Suprapubic skin (tissue), 4 donors: ENCODE measurements at regions not wholly inside any gene's neighbourhood (a gene's known extent, or its start where the extent isn't known, plus 50 kb on each side); places are given as distances from the start of the nearest gene placed in this dataset.

Experiments used
- DNase-seq, 2 donors: peaks; one replicate each; pipeline ENCODE4 v3.0.0-alpha.2; 2019; ENCODE audit warnings: low spot score in 2 of 2
- H3K27ac ChIP-seq: fragments of 200-600 bp; sonication (generic); one replicate; pipeline ENCODE4 v1.5.1; 2019
- H3K27me3 ChIP-seq: fragments of 200-600 bp; sonication (generic); one replicate; pipeline ENCODE4 v1.5.1; 2019
- H3K36me3 ChIP-seq: fragments of 200-600 bp; sonication (generic); one replicate; pipeline ENCODE4 v1.5.1; 2019
- H3K4me1 ChIP-seq: fragments of 200-600 bp; sonication (generic); one replicate; pipeline ENCODE4 v1.5.1; 2019
- H3K4me3 ChIP-seq: fragments of 200-600 bp; sonication (generic); one replicate; pipeline ENCODE4 v1.5.1; 2019; ENCODE audit warnings: mild to moderate bottlenecking
- H3K9me3 ChIP-seq: fragments of 200-600 bp; sonication (generic); one replicate; pipeline ENCODE4 v1.5.1; 2019
- EP300 ChIP-seq: sonication (generic); formaldehyde crosslinking; IDR thresholded peaks from one replicate; pipeline ENCODE4 v1.6.1; 2017; ENCODE audit warnings: antibody characterized with exemption
- POLR2A ChIP-seq, 2 donors: fragments of 450-650 bp; IDR thresholded peaks; one replicate each; pipeline ENCODE4 v1.6.1; 2017; ENCODE audit warnings: antibody characterized with exemption in 2 of 2, mild to moderate bottlenecking in 2 of 2, moderate library complexity in 2 of 2
- POLR2AphosphoS5 ChIP-seq, 3 donors: sonication (generic); formaldehyde crosslinking; IDR thresholded peaks; one replicate each; pipeline ENCODE4 v1.6.1; 2017; ENCODE audit warnings: antibody characterized with exemption in 3 of 3
- WGBS: methylation state at CpG from one replicate; pipeline ENCODE4 v1.1.5; 2018; 5-methylcytosine and 5-hydroxymethylcytosine counted together
- TF ChIP-seq, protein P1 (sequence below), 2 donors: fragments of 200-600 bp in 1 of 2; fragments of 450-650 bp in 1 of 2; sonication (generic) in 1 of 2; IDR thresholded peaks; one replicate each; pipeline ENCODE4 v1.5.1; 2016 to 2019; ENCODE audit warnings: antibody characterized with exemption in 2 of 2, mild to moderate bottlenecking in 1 of 2, moderate library complexity in 1 of 2

DNA sequence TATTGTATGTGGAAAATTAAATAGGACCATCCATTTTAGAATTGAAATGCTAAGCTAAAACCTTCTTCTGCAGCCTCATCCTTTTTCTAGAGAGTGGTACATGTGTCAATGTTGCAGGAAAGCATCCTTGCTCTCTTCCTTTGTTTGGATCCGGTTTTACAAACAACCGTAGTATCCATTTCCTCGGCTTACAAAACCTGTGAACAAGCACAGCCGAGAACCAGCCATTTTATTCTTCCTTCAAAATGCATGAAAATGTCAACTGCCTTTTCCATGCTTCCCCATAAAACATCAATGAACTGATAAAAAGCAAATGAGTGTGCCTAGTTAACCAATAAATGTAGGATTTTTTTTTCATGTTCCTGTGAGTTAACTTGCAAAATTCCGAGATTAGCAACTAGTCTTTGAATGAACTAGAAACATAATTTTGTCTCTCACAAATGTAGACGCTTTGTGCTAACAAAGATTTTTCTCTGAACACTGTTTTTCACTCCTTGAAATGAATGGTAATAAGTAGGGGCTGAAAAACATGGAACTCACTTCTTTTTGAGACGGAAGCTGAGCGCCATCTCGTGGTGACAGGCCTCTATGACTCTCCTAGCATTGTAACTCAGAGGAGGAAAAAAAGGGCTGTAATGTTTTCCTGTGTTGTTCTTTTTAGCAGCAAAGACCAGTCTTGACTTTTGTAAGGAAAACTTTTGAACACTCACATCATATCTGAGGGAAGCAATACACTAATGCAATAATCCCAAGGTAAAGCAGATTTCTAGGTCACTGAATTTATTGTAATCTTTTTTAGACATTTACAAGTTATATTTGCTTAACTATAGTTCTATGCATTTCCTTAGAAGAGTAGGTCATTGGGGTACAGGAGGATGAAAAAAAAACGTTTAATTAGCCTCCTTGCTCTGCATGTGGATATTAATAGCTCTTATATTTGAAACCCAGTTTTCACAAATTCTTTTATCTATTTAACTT, 157.4 kb upstream of the FOXG1 start:
- TF ChIP-seq POLR2A (IDR thresholded peaks at IDR 0.05): no peak
- TF ChIP-seq, protein P1, sequence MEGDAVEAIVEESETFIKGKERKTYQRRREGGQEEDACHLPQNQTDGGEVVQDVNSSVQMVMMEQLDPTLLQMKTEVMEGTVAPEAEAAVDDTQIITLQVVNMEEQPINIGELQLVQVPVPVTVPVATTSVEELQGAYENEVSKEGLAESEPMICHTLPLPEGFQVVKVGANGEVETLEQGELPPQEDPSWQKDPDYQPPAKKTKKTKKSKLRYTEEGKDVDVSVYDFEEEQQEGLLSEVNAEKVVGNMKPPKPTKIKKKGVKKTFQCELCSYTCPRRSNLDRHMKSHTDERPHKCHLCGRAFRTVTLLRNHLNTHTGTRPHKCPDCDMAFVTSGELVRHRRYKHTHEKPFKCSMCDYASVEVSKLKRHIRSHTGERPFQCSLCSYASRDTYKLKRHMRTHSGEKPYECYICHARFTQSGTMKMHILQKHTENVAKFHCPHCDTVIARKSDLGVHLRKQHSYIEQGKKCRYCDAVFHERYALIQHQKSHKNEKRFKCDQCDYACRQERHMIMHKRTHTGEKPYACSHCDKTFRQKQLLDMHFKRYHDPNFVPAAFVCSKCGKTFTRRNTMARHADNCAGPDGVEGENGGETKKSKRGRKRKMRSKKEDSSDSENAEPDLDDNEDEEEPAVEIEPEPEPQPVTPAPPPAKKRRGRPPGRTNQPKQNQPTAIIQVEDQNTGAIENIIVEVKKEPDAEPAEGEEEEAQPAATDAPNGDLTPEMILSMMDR (IDR thresholded peaks at IDR 0.05): peak; percentile 6 to 36
- H3K27ac ChIP-seq: no peak overlapping the region
- no peaks in the 10 kb centered on the region for H3K36me3 ChIP-seq
- WGBS: 36% methylated on average over 10 of the region's 10 CpGs
- DNase-seq: no peak
- no peaks in the 10 kb centered on the region for H3K9me3 ChIP-seq
- no peaks in the 10 kb centered on the region for H3K4me1 ChIP-seq
- H3K4me3 ChIP-seq: no peak overlapping the region
- no peaks in the 10 kb centered on the region for H3K27me3 ChIP-seq

DNA sequence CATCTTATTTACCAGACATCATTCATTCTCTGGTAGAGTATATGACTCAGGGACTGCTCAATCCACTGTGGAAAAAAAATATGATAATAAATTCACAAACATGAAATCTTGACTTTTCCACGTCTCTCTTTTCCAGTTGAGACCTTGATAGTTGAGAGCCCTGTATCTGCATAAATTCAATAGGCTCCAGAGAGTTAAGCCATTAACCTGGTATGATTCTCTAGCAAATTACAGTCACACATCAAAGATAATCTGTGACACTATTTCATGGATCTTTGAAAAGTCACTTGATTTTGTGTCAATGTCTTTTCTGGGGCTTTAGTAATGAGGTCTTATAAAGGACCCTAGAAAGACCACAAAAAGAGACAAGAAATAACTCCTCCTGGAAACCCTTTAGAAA, 154.2 kb upstream of the FOXG1 start:
- Histone ChIP-seq H3K4me3 (no peak overlapping the region), H3K4me1 (no peaks in the 10 kb centered on the region), H3K36me3 (no peaks in the 10 kb centered on the region), H3K27ac (no peak overlapping the region), H3K9me3 (no peaks in the 10 kb centered on the region), H3K27me3 (no peaks in the 10 kb centered on the region)
- TF ChIP-seq POLR2AphosphoS5 (IDR thresholded peaks at IDR 0.05) (no peak), EP300 (no peak), POLR2A (IDR thresholded peaks at IDR 0.05) (no peak)
- TF ChIP-seq, protein P1 (IDR thresholded peaks at IDR 0.05): no peak
- no peak for DNase-seq
- WGBS: 71% methylated on average over 1 of the region's 1 CpG

DNA sequence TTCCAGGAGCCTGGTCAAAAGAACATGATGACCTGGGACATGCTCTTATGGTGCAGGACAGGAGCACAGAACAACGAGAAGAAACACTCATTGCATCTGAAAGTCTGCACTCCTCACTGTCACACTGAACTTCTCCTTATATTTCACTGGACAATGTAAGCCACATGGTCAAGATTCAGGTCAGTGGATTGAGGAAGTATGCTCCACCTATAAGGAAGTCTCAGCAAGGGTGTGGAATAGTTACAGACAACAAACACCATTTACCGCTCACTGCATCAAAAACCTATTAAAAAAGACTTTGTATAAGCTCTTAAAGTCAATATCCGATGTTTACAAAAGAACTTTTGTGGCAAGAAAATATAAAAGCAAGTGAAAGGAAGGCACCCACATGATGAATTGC, 153.1 kb upstream of the FOXG1 start:
- Histone ChIP-seq H3K27ac (no peak overlapping the region), H3K27me3 (no peaks in the 10 kb centered on the region), H3K4me3 (no peak overlapping the region), H3K9me3 (no peaks in the 10 kb centered on the region), H3K36me3 (no peaks in the 10 kb centered on the region), H3K4me1 (no peaks in the 10 kb centered on the region)
- TF ChIP-seq POLR2AphosphoS5 (IDR thresholded peaks at IDR 0.05) (no peak), EP300 (no peak), POLR2A (IDR thresholded peaks at IDR 0.05) (no peak)
- TF ChIP-seq, protein P1 (IDR thresholded peaks at IDR 0.05): no peak
- no peak for DNase-seq
- WGBS: 75% methylated on average over 3 of the region's 3 CpGs

DNA sequence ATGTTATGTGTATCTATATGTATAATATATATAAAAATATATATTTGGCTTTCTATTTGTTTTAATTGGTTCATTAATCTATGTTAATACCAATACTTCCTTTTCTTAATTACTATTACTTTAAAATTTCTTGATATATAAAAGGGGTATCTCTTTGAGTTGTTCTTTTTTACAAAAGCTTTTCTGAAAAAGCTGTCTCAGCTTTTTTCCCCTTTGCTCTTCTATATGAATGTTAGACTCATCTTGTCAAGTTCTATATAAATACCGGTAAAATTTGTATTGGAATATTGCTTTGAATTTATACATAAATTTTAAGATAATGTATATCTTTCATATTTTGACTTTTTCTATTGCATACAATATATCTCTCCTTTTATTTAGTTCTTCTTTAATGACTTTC, 139.8 kb upstream of the FOXG1 start:
- Histone ChIP-seq H3K4me1 (no peaks in the 10 kb centered on the region), H3K4me3 (no peak overlapping the region), H3K36me3 (no peaks in the 10 kb centered on the region), H3K27me3 (no peaks in the 10 kb centered on the region), H3K27ac (no peak overlapping the region), H3K9me3 (no peaks in the 10 kb centered on the region)
- 87% methylated on average over 1 of the region's 1 CpG for WGBS
- TF ChIP-seq POLR2A (IDR thresholded peaks at IDR 0.05): no peak
- no peak for TF ChIP-seq POLR2AphosphoS5 (IDR thresholded peaks at IDR 0.05)
- TF ChIP-seq, protein P1 (IDR thresholded peaks at IDR 0.05): no peak
- no peak for DNase-seq

DNA sequence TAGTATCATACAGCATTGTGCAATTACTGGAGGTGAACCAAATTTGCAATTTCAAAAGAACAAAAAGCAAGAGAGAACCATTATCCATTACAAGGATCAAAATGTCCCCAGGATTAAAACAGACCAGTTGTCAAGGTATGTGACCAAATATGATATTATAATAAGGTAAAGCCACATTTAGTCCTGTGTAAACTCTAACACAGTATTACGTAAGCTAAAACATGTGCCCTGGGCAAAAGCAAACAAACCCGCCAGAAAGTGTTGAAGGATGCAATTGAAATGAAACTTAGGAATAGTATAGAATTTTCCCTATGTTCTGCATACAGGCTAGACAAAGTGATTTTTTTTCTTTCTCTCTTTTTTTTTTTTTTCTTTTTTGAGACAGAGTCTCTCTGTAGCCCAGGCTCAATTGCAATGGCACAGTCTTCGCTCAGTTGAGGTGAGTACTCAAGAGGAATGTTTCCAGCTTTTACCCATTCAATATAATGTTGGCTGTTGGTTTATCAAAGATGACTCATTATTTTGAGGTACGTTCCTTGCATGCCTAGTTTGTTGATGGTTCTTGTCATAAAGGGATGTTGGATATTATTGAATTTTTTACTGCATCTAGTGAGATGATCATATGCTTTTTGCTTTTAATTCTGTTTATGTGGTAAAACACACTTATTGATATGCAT, 137.1 kb upstream of the FOXG1 start:
- H3K4me1 ChIP-seq: no peaks in the 10 kb centered on the region
- H3K27ac ChIP-seq: no peak overlapping the region
- no peak for DNase-seq
- H3K9me3 ChIP-seq: no peaks in the 10 kb centered on the region
- WGBS: 62% methylated on average over 4 of the region's 4 CpGs
- TF ChIP-seq, protein P1 (IDR thresholded peaks at IDR 0.05): no peak
- TF ChIP-seq POLR2AphosphoS5 (IDR thresholded peaks at IDR 0.05) (no peak), EP300 (no peak), POLR2A (IDR thresholded peaks at IDR 0.05) (no peak)
- no peaks in the 10 kb centered on the region for H3K36me3 ChIP-seq
- no peaks in the 10 kb centered on the region for H3K27me3 ChIP-seq
- no peak overlapping the region for H3K4me3 ChIP-seq
